C4-2B (cell line): ENCODE measurements at regions not wholly inside any gene's neighbourhood (a gene's known extent, or its start where the extent isn't known, plus 50 kb on each side); places are given as distances from the start of the nearest gene placed in this dataset.

Source experiments
- CTCF ChIP-seq: fragments of 450-650 bp; conservative IDR thresholded peaks from 2 replicates; pipeline ENCODE4 v1.5.1; 2017; ENCODE audit warnings: mild to moderate bottlenecking
- ZFX ChIP-seq: fragments of 450-650 bp; IDR thresholded peaks from 2 replicates; pipeline ENCODE4 v1.6.1; 2017

GRCh38 chr5:74103131-74104023 lies 477.4 kb downstream of the ARHGEF28 start:
- TF ChIP-seq CTCF (no peak), ZFX (no peak)
